ENCODE measurements at regions not wholly inside any gene's neighbourhood (a gene's known extent, or its start where the extent isn't known, plus 50 kb on each side); places are given as distances from the start of the nearest gene placed in this dataset.

DNA sequence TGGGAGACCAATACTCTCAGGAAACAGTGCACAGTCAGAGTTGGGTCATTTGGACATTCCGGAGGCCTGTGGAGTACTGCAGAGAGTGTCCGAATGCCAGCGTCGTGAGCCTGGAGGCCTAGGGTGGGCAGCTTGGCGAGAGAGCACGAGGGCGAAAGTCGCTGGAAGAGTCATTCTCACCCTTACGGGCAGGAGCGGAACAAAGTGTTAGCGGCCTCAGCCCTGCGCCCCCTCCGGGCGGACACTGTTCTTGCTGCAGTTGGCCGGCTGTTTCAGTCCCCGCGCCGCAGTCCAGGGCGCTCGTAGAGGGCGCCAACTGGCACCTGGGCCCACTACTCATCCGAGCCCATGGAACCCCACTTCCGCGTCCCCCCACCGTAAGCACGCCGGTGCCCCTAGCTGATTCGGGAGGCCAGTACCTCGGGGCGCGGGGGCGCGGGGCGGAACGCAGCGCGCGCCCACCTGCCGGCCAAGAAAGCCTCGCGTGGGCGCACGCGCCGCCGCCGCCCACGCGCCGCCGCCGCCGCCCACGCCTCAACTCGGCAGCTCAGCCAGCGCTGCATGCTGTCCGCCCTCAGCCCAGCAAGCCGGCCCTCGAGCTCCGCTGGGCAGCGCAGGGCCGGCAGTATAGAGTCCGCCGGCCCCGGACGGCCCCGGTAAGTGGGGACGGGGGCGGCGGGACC is 99.7 kb upstream of the CCL21 start:
- Histone ChIP-seq H3K4me1 (no peaks in the 10 kb centered on the region), H3K27ac (no peak overlapping the region), H3K9me3 (peaks cover 0 to 9% (median 0%) of the 10 kb centered on the region in 3 donors), H3K36me3 (no peaks in the 10 kb centered on the region), H3K4me3 (peak overlapping the region in 2 of 4 donors; percentile 7 to 26), H3K27me3 (peaks cover 4 to 27% (median 19%) of the 10 kb centered on the region in 3 donors)
- ATAC-seq (no peak), DNase-seq (no peak)
- intact Hi-C loops (cut with DNase I; ENCODE audit: low total_unique reads), result no loop called here
- TF ChIP-seq, protein P1, sequence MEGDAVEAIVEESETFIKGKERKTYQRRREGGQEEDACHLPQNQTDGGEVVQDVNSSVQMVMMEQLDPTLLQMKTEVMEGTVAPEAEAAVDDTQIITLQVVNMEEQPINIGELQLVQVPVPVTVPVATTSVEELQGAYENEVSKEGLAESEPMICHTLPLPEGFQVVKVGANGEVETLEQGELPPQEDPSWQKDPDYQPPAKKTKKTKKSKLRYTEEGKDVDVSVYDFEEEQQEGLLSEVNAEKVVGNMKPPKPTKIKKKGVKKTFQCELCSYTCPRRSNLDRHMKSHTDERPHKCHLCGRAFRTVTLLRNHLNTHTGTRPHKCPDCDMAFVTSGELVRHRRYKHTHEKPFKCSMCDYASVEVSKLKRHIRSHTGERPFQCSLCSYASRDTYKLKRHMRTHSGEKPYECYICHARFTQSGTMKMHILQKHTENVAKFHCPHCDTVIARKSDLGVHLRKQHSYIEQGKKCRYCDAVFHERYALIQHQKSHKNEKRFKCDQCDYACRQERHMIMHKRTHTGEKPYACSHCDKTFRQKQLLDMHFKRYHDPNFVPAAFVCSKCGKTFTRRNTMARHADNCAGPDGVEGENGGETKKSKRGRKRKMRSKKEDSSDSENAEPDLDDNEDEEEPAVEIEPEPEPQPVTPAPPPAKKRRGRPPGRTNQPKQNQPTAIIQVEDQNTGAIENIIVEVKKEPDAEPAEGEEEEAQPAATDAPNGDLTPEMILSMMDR (IDR thresholded peaks at IDR 0.05 in 4 of 5, conservative IDR thresholded peaks at IDR 0.05 in 1 of 5), result peak in 1 of 5 experiments; percentile 13
- no peak for TF ChIP-seq POLR2A (IDR thresholded peaks at IDR 0.05)
- in situ Hi-C loops (cut with MboI; ENCODE audit: low sequenced_read_pairs in 4 of 4), result no loop called here

- Histone ChIP-seq H3K4me1 (no peaks in the 10 kb centered on the region), H3K27me3 (peaks cover 0 to 6% (median 5%) of the 10 kb centered on the region in 3 donors), H3K4me3 (no peak overlapping the region), H3K27ac (no peak overlapping the region), H3K36me3 (no peaks in the 10 kb centered on the region), H3K9me3 (peaks cover 0 to 3% (median 0%) of the 10 kb centered on the region in 3 donors)
- no peak for ATAC-seq
- intact Hi-C loops (cut with DNase I; ENCODE audit: low total_unique reads) (no loop called here), in situ Hi-C loops (cut with MboI; ENCODE audit: low sequenced_read_pairs in 4 of 4) (no loop called here)
- DNase-seq, result no peak
- TF ChIP-seq POLR2A (IDR thresholded peaks at IDR 0.05), result no peak
- TF ChIP-seq, protein P1 (IDR thresholded peaks at IDR 0.05 in 4 of 5, conservative IDR thresholded peaks at IDR 0.05 in 1 of 5), result no peak
These were observed 93.0 kb upstream of the CCL21 start for GRCh38 chr9:34802916-34803315.

- in situ Hi-C loops (cut with MboI; ENCODE audit: low sequenced_read_pairs in 4 of 4), result no loop called here
- Histone ChIP-seq H3K4me3 (no peak overlapping the region), H3K27me3 (peaks cover 0 to 3% (median 0%) of the 10 kb centered on the region in 3 donors), H3K4me1 (no peaks in the 10 kb centered on the region), H3K9me3 (no peaks in the 10 kb centered on the region), H3K36me3 (no peaks in the 10 kb centered on the region), H3K27ac (no peak overlapping the region)
- DNase-seq, result no peak
- no peak for ATAC-seq
- intact Hi-C loops (cut with DNase I; ENCODE audit: low total_unique reads), result no loop called here
- TF ChIP-seq POLR2A (IDR thresholded peaks at IDR 0.05), result no peak
- TF ChIP-seq, protein P1 (IDR thresholded peaks at IDR 0.05 in 4 of 5, conservative IDR thresholded peaks at IDR 0.05 in 1 of 5), result no peak
These were observed 87.4 kb upstream of the CCL21 start for GRCh38 chr9:34797367-34797766.

- H3K36me3 ChIP-seq, result no peaks in the 10 kb centered on the region
- intact Hi-C loops (cut with DNase I; ENCODE audit: low total_unique reads), result no loop called here
- H3K27me3 ChIP-seq, result peaks cover 0 to 3% (median 0%) of the 10 kb centered on the region in 3 donors
- no peak overlapping the region for H3K4me3 ChIP-seq
- H3K27ac ChIP-seq, result no peak overlapping the region
- ATAC-seq (no peak), DNase-seq (no peak)
- no peaks in the 10 kb centered on the region for H3K4me1 ChIP-seq
- no peaks in the 10 kb centered on the region for H3K9me3 ChIP-seq
- in situ Hi-C loops (cut with MboI; ENCODE audit: low sequenced_read_pairs in 4 of 4), result no loop called here
- no peak for TF ChIP-seq POLR2A (IDR thresholded peaks at IDR 0.05)
- TF ChIP-seq, protein P1 (IDR thresholded peaks at IDR 0.05 in 4 of 5, conservative IDR thresholded peaks at IDR 0.05 in 1 of 5), result no peak
These were observed 87.0 kb upstream of the CCL21 start for GRCh38 chr9:34796924-34797323.

All from gastrocnemius medialis (tissue), 4 donors.